Coronary artery (tissue), 2 donors: ENCODE measurements at regions not wholly inside any gene's neighbourhood (a gene's known extent, or its start where the extent isn't known, plus 50 kb on each side); places are given as distances from the start of the nearest gene placed in this dataset.

ENCODE experiments used
- DNase-seq: peaks from one replicate; pipeline ENCODE4 v3.0.0-alpha.2; 2017; ENCODE audit warnings: low spot score
- H3K27ac ChIP-seq, 2 donors: fragments of 200-600 bp; sonication (generic); one replicate each; pipeline ENCODE4 v1.5.1; 2016 to 2019
- H3K4me3 ChIP-seq: fragments of 200-600 bp; sonication (generic); 2 replicates; pipeline ENCODE4 v1.5.1; 2016; ENCODE audit warnings: mild to moderate bottlenecking, moderate library complexity
- CTCF ChIP-seq: fragments of 200-600 bp; sonication (generic); IDR thresholded peaks from one replicate; pipeline ENCODE4 v1.5.1; 2019; ENCODE audit warnings: antibody characterized with exemption

GRCh38 chr4:30535255-30535654 lies 184.9 kb upstream of the PCDH7 start:
- DNase-seq, result no peak
- H3K4me3 ChIP-seq, result no peak overlapping the region
- no peak for TF ChIP-seq CTCF
- no peak overlapping the region for H3K27ac ChIP-seq

GRCh38 chr4:30536231-30536630 lies 183.9 kb upstream of the PCDH7 start:
- H3K4me3 ChIP-seq, result no peak overlapping the region
- no peak for DNase-seq
- TF ChIP-seq CTCF, result no peak
- no peak overlapping the region for H3K27ac ChIP-seq

GRCh38 chr4:30537456-30537855 lies 182.7 kb upstream of the PCDH7 start:
- Histone ChIP-seq H3K4me3 (no peak overlapping the region), H3K27ac (no peak overlapping the region)
- no peak for TF ChIP-seq CTCF
- DNase-seq, result no peak

- no peak for TF ChIP-seq CTCF
- no peak for DNase-seq
- H3K27ac ChIP-seq, result no peak overlapping the region
Observed at GRCh38 chr4:30538794-30539193, 181.4 kb upstream of the PCDH7 start.

GRCh38 chr4:30543057-30543456 lies 177.1 kb upstream of the PCDH7 start:
- DNase-seq, result no peak
- H3K4me3 ChIP-seq, result no peak overlapping the region
- H3K27ac ChIP-seq, result no peak overlapping the region
- TF ChIP-seq CTCF, result no peak

More at GRCh38 chr4:30538794-30539193, 181.4 kb upstream of the PCDH7 start:
- H3K4me3 ChIP-seq, result no peak overlapping the region

GRCh38 chr4:30553151-30553550 lies 167.0 kb upstream of the PCDH7 start:
- Histone ChIP-seq H3K27ac (no peak overlapping the region), H3K4me3 (no peak overlapping the region)
- no peak for DNase-seq
- no peak for TF ChIP-seq CTCF

- no peak overlapping the region for H3K4me3 ChIP-seq
- DNase-seq, result no peak
- no peak overlapping the region for H3K27ac ChIP-seq
- no peak for TF ChIP-seq CTCF
Observed at GRCh38 chr4:30553706-30554105, 166.5 kb upstream of the PCDH7 start.
